ENCODE measurements at regions not wholly inside any gene's neighbourhood (a gene's known extent, or its start where the extent isn't known, plus 50 kb on each side); places are given as distances from the start of the nearest gene placed in this dataset.

DNA sequence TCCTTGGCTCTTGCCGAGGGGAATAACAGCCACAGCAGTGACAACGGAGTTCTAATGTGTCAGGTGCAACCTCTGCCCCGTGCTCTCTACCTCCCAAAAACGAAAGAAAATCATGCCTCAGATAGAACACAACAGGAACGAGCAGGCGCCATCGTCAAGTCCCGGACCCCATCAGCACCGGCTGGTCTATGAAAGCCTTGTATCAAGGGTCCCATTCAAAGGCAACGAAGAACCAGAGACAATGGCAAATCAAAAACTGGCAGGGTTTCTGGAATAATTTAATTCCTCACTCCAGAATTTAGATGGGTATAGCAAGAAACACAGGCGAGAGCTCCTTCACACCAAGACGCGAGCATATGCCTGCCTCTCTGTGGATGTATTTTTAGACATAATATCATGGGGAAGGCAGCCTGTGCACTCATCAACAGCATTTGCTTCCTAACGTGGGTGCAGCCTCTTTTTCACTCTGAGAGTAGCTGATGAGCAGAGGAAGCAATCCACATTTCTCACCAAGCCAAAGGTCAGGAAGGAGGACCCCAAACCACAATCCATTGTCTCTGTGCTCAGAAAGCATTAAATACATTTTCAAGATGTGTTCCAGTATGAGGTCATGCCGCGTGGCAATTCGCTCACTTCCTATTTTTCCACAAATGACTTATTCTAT lies 193.4 kb upstream of the BLID start:
- ChIA-PET POLR2A (no interaction called here), CTCF (no interaction called here)
- H3K27me3 Mint-ChIP-seq (ENCODE audit: low read depth), result peaks cover 15% of the 10 kb centered on the region
- H3K4me3 Mint-ChIP-seq, result no peak overlapping the region
- H3K36me3 Mint-ChIP-seq, result no peaks in the 10 kb centered on the region
- H3K27ac Mint-ChIP-seq, result no peak overlapping the region
- ATAC-seq (no peak; the same call in 1 of the 2 replicates), DNase-seq (ENCODE audit: low spot score) (no peak)
- TF ChIP-seq SOX15 (CRISPR knock-in tag; IDR thresholded peaks at IDR 0.05) (no peak), ZNF219 (CRISPR knock-in tag; IDR thresholded peaks at IDR 0.05; ENCODE audit: borderline replicate concordance) (no peak), FOXP1 (CRISPR knock-in tag; IDR thresholded peaks at IDR 0.05; ENCODE audit: borderline replicate concordance) (no peak), HMGA2 (CRISPR knock-in tag; IDR thresholded peaks at IDR 0.05) (no peak), ZNF512 (CRISPR knock-in tag; IDR thresholded peaks at IDR 0.05; ENCODE audit: borderline replicate concordance) (no peak), CBFB (CRISPR knock-in tag; IDR thresholded peaks at IDR 0.05; ENCODE audit: low read depth) (no peak), ZNF138 (CRISPR knock-in tag; conservative IDR thresholded peaks at IDR 0.05) (no peak), TEAD1 (CRISPR knock-in tag; IDR thresholded peaks at IDR 0.05) (no peak), ZNF671 (CRISPR knock-in tag; IDR thresholded peaks at IDR 0.05) (no peak)
- TF ChIP-seq, protein P1, sequence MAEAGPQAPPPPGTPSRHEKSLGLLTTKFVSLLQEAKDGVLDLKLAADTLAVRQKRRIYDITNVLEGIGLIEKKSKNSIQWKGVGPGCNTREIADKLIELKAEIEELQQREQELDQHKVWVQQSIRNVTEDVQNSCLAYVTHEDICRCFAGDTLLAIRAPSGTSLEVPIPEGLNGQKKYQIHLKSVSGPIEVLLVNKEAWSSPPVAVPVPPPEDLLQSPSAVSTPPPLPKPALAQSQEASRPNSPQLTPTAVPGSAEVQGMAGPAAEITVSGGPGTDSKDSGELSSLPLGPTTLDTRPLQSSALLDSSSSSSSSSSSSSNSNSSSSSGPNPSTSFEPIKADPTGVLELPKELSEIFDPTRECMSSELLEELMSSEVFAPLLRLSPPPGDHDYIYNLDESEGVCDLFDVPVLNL (CRISPR knock-in tag; IDR thresholded peaks at IDR 0.05; ENCODE audit: borderline replicate concordance, low read depth), result no peak
- H3K4me1 Mint-ChIP-seq, result peaks cover 63% of the 10 kb centered on the region
- H3K9me3 Mint-ChIP-seq, result no peaks in the 10 kb centered on the region

GRCh38 chr11:122308226-122308625 lies 192.2 kb upstream of the BLID start:
- Mint-ChIP-seq H3K4me1 (peaks cover 72% of the 10 kb centered on the region), H3K4me3 (no peak overlapping the region), H3K36me3 (no peaks in the 10 kb centered on the region), H3K9me3 (no peaks in the 10 kb centered on the region), H3K27ac (no peak overlapping the region), H3K27me3 (ENCODE audit: low read depth) (peaks cover 15% of the 10 kb centered on the region)
- no peak for ATAC-seq
- POLR2A ChIA-PET, result no interaction called here
- no peak for DNase-seq (ENCODE audit: low spot score)
- TF ChIP-seq MXD4 (CRISPR knock-in tag; IDR thresholded peaks at IDR 0.05; ENCODE audit: borderline replicate concordance) (no peak), GTF2I (CRISPR knock-in tag; conservative IDR thresholded peaks at IDR 0.05) (no peak), ZNF121 (CRISPR knock-in tag; IDR thresholded peaks at IDR 0.05) (no peak), NR2C2 (CRISPR knock-in tag; IDR thresholded peaks at IDR 0.05) (no peak)
- TF ChIP-seq, protein P2, sequence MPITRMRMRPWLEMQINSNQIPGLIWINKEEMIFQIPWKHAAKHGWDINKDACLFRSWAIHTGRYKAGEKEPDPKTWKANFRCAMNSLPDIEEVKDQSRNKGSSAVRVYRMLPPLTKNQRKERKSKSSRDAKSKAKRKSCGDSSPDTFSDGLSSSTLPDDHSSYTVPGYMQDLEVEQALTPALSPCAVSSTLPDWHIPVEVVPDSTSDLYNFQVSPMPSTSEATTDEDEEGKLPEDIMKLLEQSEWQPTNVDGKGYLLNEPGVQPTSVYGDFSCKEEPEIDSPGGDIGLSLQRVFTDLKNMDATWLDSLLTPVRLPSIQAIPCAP (CRISPR knock-in tag; IDR thresholded peaks at IDR 0.05), result no peak
- TF ChIP-seq, protein P3, sequence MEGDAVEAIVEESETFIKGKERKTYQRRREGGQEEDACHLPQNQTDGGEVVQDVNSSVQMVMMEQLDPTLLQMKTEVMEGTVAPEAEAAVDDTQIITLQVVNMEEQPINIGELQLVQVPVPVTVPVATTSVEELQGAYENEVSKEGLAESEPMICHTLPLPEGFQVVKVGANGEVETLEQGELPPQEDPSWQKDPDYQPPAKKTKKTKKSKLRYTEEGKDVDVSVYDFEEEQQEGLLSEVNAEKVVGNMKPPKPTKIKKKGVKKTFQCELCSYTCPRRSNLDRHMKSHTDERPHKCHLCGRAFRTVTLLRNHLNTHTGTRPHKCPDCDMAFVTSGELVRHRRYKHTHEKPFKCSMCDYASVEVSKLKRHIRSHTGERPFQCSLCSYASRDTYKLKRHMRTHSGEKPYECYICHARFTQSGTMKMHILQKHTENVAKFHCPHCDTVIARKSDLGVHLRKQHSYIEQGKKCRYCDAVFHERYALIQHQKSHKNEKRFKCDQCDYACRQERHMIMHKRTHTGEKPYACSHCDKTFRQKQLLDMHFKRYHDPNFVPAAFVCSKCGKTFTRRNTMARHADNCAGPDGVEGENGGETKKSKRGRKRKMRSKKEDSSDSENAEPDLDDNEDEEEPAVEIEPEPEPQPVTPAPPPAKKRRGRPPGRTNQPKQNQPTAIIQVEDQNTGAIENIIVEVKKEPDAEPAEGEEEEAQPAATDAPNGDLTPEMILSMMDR (IDR thresholded peaks at IDR 0.05), result no peak
- CTCF ChIA-PET, result interaction anchor here (1.0 kb wide), 1 partner anchor 15 kb away, joined by 3 read pairs; no protein-coding TSS in a partner anchor

- Mint-ChIP-seq H3K4me3 (no peak overlapping the region), H3K36me3 (no peaks in the 10 kb centered on the region), H3K9me3 (no peaks in the 10 kb centered on the region), H3K27ac (no peak overlapping the region), H3K27me3 (ENCODE audit: low read depth) (peaks cover 15% of the 10 kb centered on the region), H3K4me1 (peaks cover 72% of the 10 kb centered on the region)
- POLR2A ChIA-PET, result no interaction called here
- ATAC-seq (no peak), DNase-seq (ENCODE audit: low spot score) (no peak)
- CTCF ChIA-PET, result interaction anchor here (0.6 to 1.0 kb wide), 3 partner anchors 14 to 256 kb away, joined by 3 read pairs; no protein-coding TSS in a partner anchor
- TF ChIP-seq, protein P4, sequence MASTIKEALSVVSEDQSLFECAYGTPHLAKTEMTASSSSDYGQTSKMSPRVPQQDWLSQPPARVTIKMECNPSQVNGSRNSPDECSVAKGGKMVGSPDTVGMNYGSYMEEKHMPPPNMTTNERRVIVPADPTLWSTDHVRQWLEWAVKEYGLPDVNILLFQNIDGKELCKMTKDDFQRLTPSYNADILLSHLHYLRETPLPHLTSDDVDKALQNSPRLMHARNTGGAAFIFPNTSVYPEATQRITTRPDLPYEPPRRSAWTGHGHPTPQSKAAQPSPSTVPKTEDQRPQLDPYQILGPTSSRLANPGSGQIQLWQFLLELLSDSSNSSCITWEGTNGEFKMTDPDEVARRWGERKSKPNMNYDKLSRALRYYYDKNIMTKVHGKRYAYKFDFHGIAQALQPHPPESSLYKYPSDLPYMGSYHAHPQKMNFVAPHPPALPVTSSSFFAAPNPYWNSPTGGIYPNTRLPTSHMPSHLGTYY (CRISPR knock-in tag; IDR thresholded peaks at IDR 0.05), result no peak
- TF ChIP-seq ZNF138 (CRISPR knock-in tag; conservative IDR thresholded peaks at IDR 0.05) (no peak), ZNF423 (CRISPR knock-in tag; IDR thresholded peaks at IDR 0.05) (no peak)
- TF ChIP-seq, protein P5, sequence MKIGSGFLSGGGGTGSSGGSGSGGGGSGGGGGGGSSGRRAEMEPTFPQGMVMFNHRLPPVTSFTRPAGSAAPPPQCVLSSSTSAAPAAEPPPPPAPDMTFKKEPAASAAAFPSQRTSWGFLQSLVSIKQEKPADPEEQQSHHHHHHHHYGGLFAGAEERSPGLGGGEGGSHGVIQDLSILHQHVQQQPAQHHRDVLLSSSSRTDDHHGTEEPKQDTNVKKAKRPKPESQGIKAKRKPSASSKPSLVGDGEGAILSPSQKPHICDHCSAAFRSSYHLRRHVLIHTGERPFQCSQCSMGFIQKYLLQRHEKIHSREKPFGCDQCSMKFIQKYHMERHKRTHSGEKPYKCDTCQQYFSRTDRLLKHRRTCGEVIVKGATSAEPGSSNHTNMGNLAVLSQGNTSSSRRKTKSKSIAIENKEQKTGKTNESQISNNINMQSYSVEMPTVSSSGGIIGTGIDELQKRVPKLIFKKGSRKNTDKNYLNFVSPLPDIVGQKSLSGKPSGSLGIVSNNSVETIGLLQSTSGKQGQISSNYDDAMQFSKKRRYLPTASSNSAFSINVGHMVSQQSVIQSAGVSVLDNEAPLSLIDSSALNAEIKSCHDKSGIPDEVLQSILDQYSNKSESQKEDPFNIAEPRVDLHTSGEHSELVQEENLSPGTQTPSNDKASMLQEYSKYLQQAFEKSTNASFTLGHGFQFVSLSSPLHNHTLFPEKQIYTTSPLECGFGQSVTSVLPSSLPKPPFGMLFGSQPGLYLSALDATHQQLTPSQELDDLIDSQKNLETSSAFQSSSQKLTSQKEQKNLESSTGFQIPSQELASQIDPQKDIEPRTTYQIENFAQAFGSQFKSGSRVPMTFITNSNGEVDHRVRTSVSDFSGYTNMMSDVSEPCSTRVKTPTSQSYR (CRISPR knock-in tag; IDR thresholded peaks at IDR 0.05), result no peak
- TF ChIP-seq, protein P6, sequence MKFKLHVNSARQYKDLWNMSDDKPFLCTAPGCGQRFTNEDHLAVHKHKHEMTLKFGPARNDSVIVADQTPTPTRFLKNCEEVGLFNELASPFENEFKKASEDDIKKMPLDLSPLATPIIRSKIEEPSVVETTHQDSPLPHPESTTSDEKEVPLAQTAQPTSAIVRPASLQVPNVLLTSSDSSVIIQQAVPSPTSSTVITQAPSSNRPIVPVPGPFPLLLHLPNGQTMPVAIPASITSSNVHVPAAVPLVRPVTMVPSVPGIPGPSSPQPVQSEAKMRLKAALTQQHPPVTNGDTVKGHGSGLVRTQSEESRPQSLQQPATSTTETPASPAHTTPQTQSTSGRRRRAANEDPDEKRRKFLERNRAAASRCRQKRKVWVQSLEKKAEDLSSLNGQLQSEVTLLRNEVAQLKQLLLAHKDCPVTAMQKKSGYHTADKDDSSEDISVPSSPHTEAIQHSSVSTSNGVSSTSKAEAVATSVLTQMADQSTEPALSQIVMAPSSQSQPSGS (CRISPR knock-in tag; IDR thresholded peaks at IDR 0.05; ENCODE audit: borderline replicate concordance, low read depth), result no peak
These were observed 191.5 kb upstream of the BLID start for GRCh38 chr11:122307476-122308035.

Measured in WTC11 (cell line).